Skeletal muscle cell (primary cell): ENCODE measurements at regions not wholly inside any gene's neighbourhood (a gene's known extent, or its start where the extent isn't known, plus 50 kb on each side); places are given as distances from the start of the nearest gene placed in this dataset.
"Not testable (repeated sequence)": the region's sequence is repeated elsewhere in the genome, so short reads cannot be mapped to it uniquely, and the experiment has no call there.

Experiments
- DNase-seq: peaks from one replicate; pipeline ENCODE4 v3.0.0-alpha.2; 2010; ENCODE audit warnings: low read depth
- H3K4me3 ChIP-seq: 2 replicates; pipeline ENCODE4 v1.5.1; 2011; ENCODE audit warnings: low read depth, mild to moderate bottlenecking, control low read depth, low read length, moderate library complexity

DNA sequence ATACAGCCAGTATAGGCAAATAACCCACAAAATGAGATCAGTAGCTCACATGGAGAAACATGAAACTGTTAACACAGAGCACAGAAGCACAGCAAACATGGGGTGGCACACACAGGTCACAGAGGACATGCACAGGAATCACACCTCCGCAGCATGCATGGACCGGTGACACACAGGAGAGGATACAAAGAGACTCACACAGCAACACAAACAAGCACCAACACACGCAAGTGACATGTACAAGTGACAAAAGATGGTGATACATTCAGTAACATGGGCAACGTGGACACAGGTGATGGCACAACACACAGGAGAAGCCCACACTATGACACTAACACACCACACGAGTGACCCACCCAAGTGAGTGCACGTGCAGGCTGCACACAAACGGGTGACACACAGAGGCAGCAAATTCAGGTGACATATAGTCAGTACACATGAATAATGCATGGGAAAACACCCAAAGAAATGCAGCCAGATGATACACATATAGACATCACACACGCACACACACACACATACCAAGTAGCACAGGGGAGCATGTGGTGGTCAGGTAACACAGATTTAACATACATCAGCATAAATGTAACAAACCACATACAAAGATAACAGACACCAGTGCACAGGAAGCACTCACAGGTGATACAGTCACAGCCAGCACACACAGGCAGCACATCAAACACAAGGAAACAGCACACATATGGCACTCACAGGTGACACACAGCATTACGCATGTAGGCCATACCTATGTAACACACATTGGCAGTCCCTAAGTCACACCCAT is 216.0 kb upstream of the SFSWAP start:
- DNase-seq = no peak

DNA sequence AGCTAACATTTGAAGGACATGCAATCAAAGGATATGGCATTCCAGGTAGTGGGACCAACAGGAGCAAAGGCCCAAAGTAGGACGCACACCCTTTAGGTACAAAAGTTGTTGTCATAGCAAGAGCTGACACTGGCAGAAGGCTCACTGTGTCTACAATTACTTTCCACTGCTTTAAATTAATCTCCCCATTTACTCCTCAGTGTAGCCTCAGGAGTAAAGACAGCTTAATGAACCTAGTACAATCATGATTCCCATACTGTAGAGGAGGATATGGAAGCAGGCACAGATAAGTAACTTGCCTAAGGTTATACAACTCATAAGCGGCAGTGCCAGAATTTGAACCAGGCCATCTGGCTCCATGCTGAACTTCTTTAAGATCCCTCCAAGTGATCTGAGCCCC is 212.9 kb upstream of the SFSWAP start:
- H3K4me3 ChIP-seq = no peak overlapping the region
- DNase-seq = no peak

More for the DNA sequence above, 216.0 kb upstream of the SFSWAP start:
- no peak overlapping the region for H3K4me3 ChIP-seq

- H3K4me3 ChIP-seq = no peak overlapping the region
- no peak for DNase-seq
These were observed 211.6 kb upstream of the SFSWAP start for GRCh38 chr12:131499160-131499863.

- no peak for DNase-seq
- H3K4me3 ChIP-seq = no peak overlapping the region
These were observed 211.1 kb upstream of the SFSWAP start for GRCh38 chr12:131499864-131500190.

- no peak overlapping the region for H3K4me3 ChIP-seq
- no peak for DNase-seq
These were observed 210.3 kb upstream of the SFSWAP start for GRCh38 chr12:131500564-131500963.

- DNase-seq = no peak
- H3K4me3 ChIP-seq = no peak overlapping the region
These were observed 205.3 kb upstream of the SFSWAP start for GRCh38 chr12:131505561-131505960.

- DNase-seq = no peak
- no peak overlapping the region for H3K4me3 ChIP-seq
These were observed 204.5 kb upstream of the SFSWAP start for GRCh38 chr12:131506426-131506825.

DNA sequence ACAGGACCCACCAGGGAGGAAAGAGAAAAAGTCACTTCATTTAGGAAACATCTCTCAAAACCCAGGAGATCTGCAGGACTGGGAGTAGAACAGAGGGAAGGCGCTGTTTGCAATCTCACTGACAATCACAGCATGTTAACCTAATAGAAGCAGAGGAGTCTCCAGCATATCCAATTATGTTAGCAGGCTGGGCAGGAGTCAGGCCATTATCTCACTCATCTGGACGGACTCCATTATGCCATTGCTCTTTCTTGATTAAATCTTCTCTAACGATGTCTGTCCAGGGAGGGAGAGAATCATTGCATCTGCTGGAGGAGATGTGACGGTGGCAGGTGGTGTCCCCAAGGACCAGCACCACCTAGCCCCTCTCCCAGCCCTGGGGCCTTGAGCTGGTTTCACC is 203.8 kb upstream of the SFSWAP start:
- no peak for DNase-seq
- H3K4me3 ChIP-seq = no peak overlapping the region

DNA sequence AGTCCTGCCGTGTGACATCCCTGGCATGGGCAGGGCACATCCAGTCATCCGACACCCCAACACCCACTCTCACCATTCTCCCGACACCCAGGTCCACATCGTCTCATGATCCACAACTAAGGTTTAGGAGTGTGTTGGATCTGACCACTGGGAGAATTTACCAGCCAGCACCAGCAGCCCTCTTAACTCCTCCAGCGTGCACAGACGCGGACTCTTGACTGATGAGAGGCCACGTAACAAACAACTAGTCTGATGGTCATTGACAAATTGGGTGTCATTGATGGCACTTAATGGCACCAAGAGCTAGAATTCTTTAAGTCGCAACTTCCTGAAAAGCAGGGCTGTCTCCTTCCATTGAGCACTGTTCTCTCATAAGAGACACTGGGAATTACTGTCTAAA is 203.0 kb upstream of the SFSWAP start:
- DNase-seq = no peak
- no peak overlapping the region for H3K4me3 ChIP-seq

- H3K4me3 ChIP-seq = no peak overlapping the region
- DNase-seq = no peak
These were observed 201.2 kb upstream of the SFSWAP start for GRCh38 chr12:131509701-131510100.

- H3K4me3 ChIP-seq = no peak overlapping the region
- no peak for DNase-seq
These were observed 200.5 kb upstream of the SFSWAP start for GRCh38 chr12:131510431-131510830.

DNA sequence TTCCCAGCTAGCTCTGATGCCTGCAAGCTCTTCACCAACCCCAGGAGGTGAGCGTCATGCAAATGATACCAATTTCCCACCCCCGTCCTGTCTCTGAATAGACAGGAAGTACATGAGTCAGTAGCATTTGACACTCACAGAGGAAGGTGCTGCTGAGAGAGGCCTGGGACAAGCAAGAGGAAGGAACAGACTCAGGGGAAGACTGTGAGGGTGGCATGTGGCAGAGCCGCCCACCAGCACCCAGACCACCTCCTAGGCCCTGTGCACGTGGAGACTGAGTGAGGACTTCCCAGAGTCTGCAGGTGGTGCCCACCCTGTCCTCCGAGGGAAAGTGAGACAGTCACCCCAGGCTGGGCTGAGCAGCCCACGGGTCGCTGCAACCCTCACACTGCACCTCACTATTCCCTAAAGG is 199.5 kb upstream of the SFSWAP start:
- no peak overlapping the region for H3K4me3 ChIP-seq
- DNase-seq = peak; percentile 3

GRCh38 chr12:131511803-131512561 is 198.9 kb upstream of the SFSWAP start:
- H3K4me3 ChIP-seq = no peak overlapping the region
- DNase-seq = no peak

GRCh38 chr12:131513606-131514005 is 197.3 kb upstream of the SFSWAP start:
- no peak overlapping the region for H3K4me3 ChIP-seq
- DNase-seq = no peak

DNA sequence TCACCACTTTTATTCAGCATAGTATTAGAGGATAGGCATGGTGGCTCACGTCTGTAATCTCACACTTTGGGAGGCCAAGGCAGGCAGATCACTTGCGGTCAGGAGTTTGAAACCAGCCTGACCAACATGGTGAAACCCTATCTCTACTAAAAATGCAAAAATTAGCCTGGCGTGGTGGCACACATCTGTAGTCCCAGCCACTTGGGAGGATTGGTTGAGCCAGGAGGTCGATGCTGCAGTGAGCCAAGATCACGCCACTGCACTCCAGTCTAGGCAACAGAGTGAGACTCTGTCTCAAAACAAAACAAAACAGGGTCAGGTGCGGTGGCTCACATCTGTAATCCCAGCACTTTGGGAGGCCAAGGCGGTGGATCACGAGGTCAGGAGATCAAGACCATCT is 190.3 kb upstream of the SFSWAP start:
- not testable (repeated sequence) for H3K4me3 ChIP-seq, DNase-seq

- DNase-seq = no peak
- no peak overlapping the region for H3K4me3 ChIP-seq
These were observed 189.6 kb upstream of the SFSWAP start for GRCh38 chr12:131521326-131521725.

GRCh38 chr12:131525795-131526508 is 184.9 kb upstream of the SFSWAP start:
- H3K4me3 ChIP-seq = no peak overlapping the region
- no peak for DNase-seq

- H3K4me3 ChIP-seq = no peak overlapping the region
- DNase-seq = no peak
These were observed 183.8 kb upstream of the SFSWAP start for GRCh38 chr12:131527092-131527491.

DNA sequence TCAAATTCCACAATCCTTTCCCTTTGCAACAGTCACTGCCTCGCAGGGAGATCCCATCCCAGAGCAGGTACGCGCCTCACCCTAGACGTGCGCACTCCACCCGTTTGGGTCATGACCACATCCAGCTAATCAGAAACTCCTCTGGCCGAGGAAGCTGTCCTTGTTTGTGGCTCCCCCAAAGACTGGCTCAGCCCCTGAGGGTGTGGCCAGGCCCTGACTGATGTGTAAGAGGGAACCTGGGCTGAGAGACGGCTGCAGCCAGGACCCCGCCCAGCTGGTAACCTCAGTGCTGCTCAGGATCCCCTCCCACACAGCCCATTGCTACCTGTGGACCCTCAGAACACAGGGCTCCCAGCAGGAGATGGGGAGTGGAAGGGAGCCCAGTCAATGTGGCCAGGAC is 183.2 kb upstream of the SFSWAP start:
- no peak for DNase-seq
- no peak overlapping the region for H3K4me3 ChIP-seq

- H3K4me3 ChIP-seq = no peak overlapping the region
- DNase-seq = no peak
These were observed 182.7 kb upstream of the SFSWAP start for GRCh38 chr12:131528144-131528543.
